Mononuclear cell (primary cell): ENCODE measurements at regions not wholly inside any gene's neighbourhood (a gene's known extent, or its start where the extent isn't known, plus 50 kb on each side); places are given as distances from the start of the nearest gene placed in this dataset.

Source experiments
- H3K27me3 ChIP-seq: 2 replicates; pipeline ENCODE4 v1.6.0; 2011; ENCODE audit warnings: low read length, control low read depth; ENCODE audit not compliant: insufficient read depth
- H3K4me1 ChIP-seq: 2 replicates; pipeline ENCODE4 v1.5.1; 2011; ENCODE audit warnings: mild to moderate bottlenecking, low read length, control low read depth; ENCODE audit not compliant: insufficient read depth
- H3K4me3 ChIP-seq: 2 replicates; pipeline ENCODE4 v1.5.1; 2011; ENCODE audit warnings: mild to moderate bottlenecking, low read length, moderate library complexity
- H3K9me3 ChIP-seq: 2 replicates; pipeline ENCODE4 v1.5.1; 2011; ENCODE audit warnings: low read depth, mild to moderate bottlenecking, control low read depth, low read length

- no peaks in the 10 kb centered on the region for H3K9me3 ChIP-seq
- no peak overlapping the region for H3K4me3 ChIP-seq
- no peaks in the 10 kb centered on the region for H3K27me3 ChIP-seq
- peaks cover 33% of the 10 kb centered on the region for H3K4me1 ChIP-seq
These were observed 165.3 kb downstream of the GASK1B start for GRCh38 chr4:158007566-158007965.

GRCh38 chr4:158006990-158007389 is 165.8 kb downstream of the GASK1B start:
- Histone ChIP-seq H3K9me3 (no peaks in the 10 kb centered on the region), H3K4me1 (peaks cover 33% of the 10 kb centered on the region), H3K27me3 (no peaks in the 10 kb centered on the region), H3K4me3 (no peak overlapping the region)

- no peaks in the 10 kb centered on the region for H3K9me3 ChIP-seq
- H3K4me1 ChIP-seq: peaks cover 33% of the 10 kb centered on the region
These were observed 167.8 kb downstream of the GASK1B start for GRCh38 chr4:158005021-158005420.

GRCh38 chr4:158004101-158004500 is 168.7 kb downstream of the GASK1B start:
- H3K4me3 ChIP-seq: no peak overlapping the region
- peaks cover 33% of the 10 kb centered on the region for H3K4me1 ChIP-seq
- H3K27me3 ChIP-seq: no peaks in the 10 kb centered on the region
- H3K9me3 ChIP-seq: no peaks in the 10 kb centered on the region

More at GRCh38 chr4:158005021-158005420, 167.8 kb downstream of the GASK1B start:
- H3K4me3 ChIP-seq: no peak overlapping the region
- no peaks in the 10 kb centered on the region for H3K27me3 ChIP-seq

- no peak overlapping the region for H3K4me3 ChIP-seq
- H3K27me3 ChIP-seq: no peaks in the 10 kb centered on the region
- H3K4me1 ChIP-seq: peaks cover 33% of the 10 kb centered on the region
- no peaks in the 10 kb centered on the region for H3K9me3 ChIP-seq
These were observed 169.6 kb downstream of the GASK1B start for GRCh38 chr4:158003212-158003611.

- Histone ChIP-seq H3K9me3 (no peaks in the 10 kb centered on the region), H3K4me3 (no peak overlapping the region)
These were observed 170.7 kb downstream of the GASK1B start for GRCh38 chr4:158002173-158002572.

GRCh38 chr4:158001756-158002155 is 171.1 kb downstream of the GASK1B start:
- Histone ChIP-seq H3K27me3 (no peaks in the 10 kb centered on the region), H3K4me1 (peaks cover 27% of the 10 kb centered on the region), H3K9me3 (no peaks in the 10 kb centered on the region), H3K4me3 (no peak overlapping the region)

More at GRCh38 chr4:158002173-158002572, 170.7 kb downstream of the GASK1B start:
- H3K4me1 ChIP-seq: peaks cover 27% of the 10 kb centered on the region
- H3K27me3 ChIP-seq: no peaks in the 10 kb centered on the region

GRCh38 chr4:157999723-158000122 is 173.1 kb downstream of the GASK1B start:
- H3K9me3 ChIP-seq: no peaks in the 10 kb centered on the region
- H3K4me3 ChIP-seq: no peak overlapping the region
- H3K4me1 ChIP-seq: peaks cover 16% of the 10 kb centered on the region
- no peaks in the 10 kb centered on the region for H3K27me3 ChIP-seq

GRCh38 chr4:157997296-157997695 is 175.5 kb downstream of the GASK1B start:
- Histone ChIP-seq H3K4me3 (no peak overlapping the region), H3K4me1 (peaks cover 3% of the 10 kb centered on the region), H3K27me3 (no peaks in the 10 kb centered on the region), H3K9me3 (no peaks in the 10 kb centered on the region)

- no peaks in the 10 kb centered on the region for H3K9me3 ChIP-seq
These were observed 176.5 kb downstream of the GASK1B start for GRCh38 chr4:157996061-157997028.

GRCh38 chr4:157994863-157995262 is 178.0 kb downstream of the GASK1B start:
- no peaks in the 10 kb centered on the region for H3K9me3 ChIP-seq
- H3K27me3 ChIP-seq: no peaks in the 10 kb centered on the region
- peaks cover 6% of the 10 kb centered on the region for H3K4me1 ChIP-seq
- H3K4me3 ChIP-seq: no peak overlapping the region

More at GRCh38 chr4:157996061-157997028, 176.5 kb downstream of the GASK1B start:
- Histone ChIP-seq H3K4me1 (peaks cover 6% of the 10 kb centered on the region), H3K4me3 (no peak overlapping the region), H3K27me3 (no peaks in the 10 kb centered on the region)

GRCh38 chr4:157992948-157993839 is 179.6 kb downstream of the GASK1B start:
- Histone ChIP-seq H3K27me3 (no peaks in the 10 kb centered on the region), H3K9me3 (no peaks in the 10 kb centered on the region), H3K4me3 (no peak overlapping the region), H3K4me1 (peaks cover 16% of the 10 kb centered on the region)

GRCh38 chr4:157992038-157992705 is 180.7 kb downstream of the GASK1B start:
- Histone ChIP-seq H3K4me3 (peak overlapping the region; percentile 18), H3K27me3 (no peaks in the 10 kb centered on the region), H3K9me3 (no peaks in the 10 kb centered on the region)

GRCh38 chr4:157988641-157989040 is 184.2 kb downstream of the GASK1B start:
- Histone ChIP-seq H3K27me3 (no peaks in the 10 kb centered on the region), H3K4me1 (peaks cover 43% of the 10 kb centered on the region), H3K4me3 (no peak overlapping the region), H3K9me3 (no peaks in the 10 kb centered on the region)

More at GRCh38 chr4:157992038-157992705, 180.7 kb downstream of the GASK1B start:
- peaks cover 25% of the 10 kb centered on the region for H3K4me1 ChIP-seq
